ENCODE measurements at regions not wholly inside any gene's neighbourhood (a gene's known extent, or its start where the extent isn't known, plus 50 kb on each side); places are given as distances from the start of the nearest gene placed in this dataset.

GRCh38 chr20:40945189-40945588 is 83.4 kb upstream of the TOP1 start:
- DNase-seq (ENCODE audit: low spot score in 2 of 2), result no peak
- H3K4me3 ChIP-seq, result no peak overlapping the region
- H3K27me3 ChIP-seq, result no peaks in the 10 kb centered on the region
- no peak overlapping the region for H3K27ac ChIP-seq
- TF ChIP-seq, protein P1, sequence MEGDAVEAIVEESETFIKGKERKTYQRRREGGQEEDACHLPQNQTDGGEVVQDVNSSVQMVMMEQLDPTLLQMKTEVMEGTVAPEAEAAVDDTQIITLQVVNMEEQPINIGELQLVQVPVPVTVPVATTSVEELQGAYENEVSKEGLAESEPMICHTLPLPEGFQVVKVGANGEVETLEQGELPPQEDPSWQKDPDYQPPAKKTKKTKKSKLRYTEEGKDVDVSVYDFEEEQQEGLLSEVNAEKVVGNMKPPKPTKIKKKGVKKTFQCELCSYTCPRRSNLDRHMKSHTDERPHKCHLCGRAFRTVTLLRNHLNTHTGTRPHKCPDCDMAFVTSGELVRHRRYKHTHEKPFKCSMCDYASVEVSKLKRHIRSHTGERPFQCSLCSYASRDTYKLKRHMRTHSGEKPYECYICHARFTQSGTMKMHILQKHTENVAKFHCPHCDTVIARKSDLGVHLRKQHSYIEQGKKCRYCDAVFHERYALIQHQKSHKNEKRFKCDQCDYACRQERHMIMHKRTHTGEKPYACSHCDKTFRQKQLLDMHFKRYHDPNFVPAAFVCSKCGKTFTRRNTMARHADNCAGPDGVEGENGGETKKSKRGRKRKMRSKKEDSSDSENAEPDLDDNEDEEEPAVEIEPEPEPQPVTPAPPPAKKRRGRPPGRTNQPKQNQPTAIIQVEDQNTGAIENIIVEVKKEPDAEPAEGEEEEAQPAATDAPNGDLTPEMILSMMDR (IDR thresholded peaks at IDR 0.05), result no peak
- TF ChIP-seq POLR2A (IDR thresholded peaks at IDR 0.05), result no peak
- no peak for TF ChIP-seq POLR2AphosphoS5 (IDR thresholded peaks at IDR 0.05)
- no peaks in the 10 kb centered on the region for H3K9me3 ChIP-seq
- intact Hi-C loops (cut with DNase I; ENCODE audit: low total_unique reads), result no loop called here
- no peaks in the 10 kb centered on the region for H3K36me3 ChIP-seq
- H3K4me1 ChIP-seq, result no peaks in the 10 kb centered on the region

- TF ChIP-seq POLR2AphosphoS5 (IDR thresholded peaks at IDR 0.05) (no peak), POLR2A (IDR thresholded peaks at IDR 0.05) (no peak)
- TF ChIP-seq, protein P1 (IDR thresholded peaks at IDR 0.05), result peak in 2 of 3 donors; percentile 43 to 51
- Histone ChIP-seq H3K4me3 (no peak overlapping the region), H3K36me3 (no peaks in the 10 kb centered on the region), H3K9me3 (no peaks in the 10 kb centered on the region), H3K27me3 (no peaks in the 10 kb centered on the region), H3K27ac (no peak overlapping the region), H3K4me1 (no peaks in the 10 kb centered on the region)
- peak in 1 of 2 donors; percentile 60 for DNase-seq (ENCODE audit: low spot score in 2 of 2)
- intact Hi-C loops (cut with DNase I; ENCODE audit: low total_unique reads), result no loop called here
These were observed 82.7 kb upstream of the TOP1 start for GRCh38 chr20:40945754-40946450.

GRCh38 chr20:40946451-40946850 is 82.2 kb upstream of the TOP1 start:
- H3K9me3 ChIP-seq, result no peaks in the 10 kb centered on the region
- H3K27ac ChIP-seq, result no peak overlapping the region
- H3K4me3 ChIP-seq, result no peak overlapping the region
- TF ChIP-seq POLR2AphosphoS5 (IDR thresholded peaks at IDR 0.05) (no peak), POLR2A (IDR thresholded peaks at IDR 0.05) (no peak)
- TF ChIP-seq, protein P1 (IDR thresholded peaks at IDR 0.05), result no peak
- intact Hi-C loops (cut with DNase I; ENCODE audit: low total_unique reads), result no loop called here
- no peaks in the 10 kb centered on the region for H3K4me1 ChIP-seq
- no peak for DNase-seq (ENCODE audit: low spot score in 2 of 2)
- no peaks in the 10 kb centered on the region for H3K27me3 ChIP-seq
- no peaks in the 10 kb centered on the region for H3K36me3 ChIP-seq

DNA sequence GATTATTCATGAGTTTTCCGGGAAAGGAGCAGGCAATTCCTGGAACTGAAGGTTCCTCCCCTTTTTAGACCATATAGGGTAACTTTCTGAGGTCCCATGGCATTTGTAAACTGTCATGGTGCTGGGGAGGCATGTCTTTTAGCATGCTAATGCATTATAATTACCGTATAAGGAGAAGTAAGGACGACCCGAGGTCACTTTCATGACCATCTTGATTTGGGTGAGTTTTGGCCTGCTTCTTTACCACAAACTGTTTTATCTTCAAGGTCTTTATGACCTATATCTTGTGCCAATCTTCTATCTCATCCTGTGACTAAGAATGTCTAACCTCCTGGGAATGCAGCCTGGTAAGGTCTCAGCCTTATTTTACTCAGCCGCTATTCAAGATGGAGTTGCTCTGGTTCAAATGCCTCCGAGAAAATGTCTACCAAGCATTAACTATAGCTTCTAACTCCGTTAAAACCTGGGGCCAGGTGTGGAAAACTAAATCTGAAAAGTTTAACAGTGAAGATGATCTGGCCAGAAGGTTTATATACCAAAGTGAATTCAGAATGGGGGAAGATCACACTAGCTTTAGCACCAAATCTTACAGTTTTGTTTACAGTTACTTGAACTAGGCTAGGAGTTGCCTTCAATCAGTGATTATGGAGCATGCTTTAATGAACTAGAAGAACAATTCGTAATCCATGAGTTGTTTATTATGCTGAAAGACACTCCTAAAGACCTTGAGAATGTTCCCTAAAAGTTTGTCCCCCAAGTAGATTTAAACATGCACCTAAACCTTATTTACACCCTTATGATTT is 80.0 kb upstream of the TOP1 start:
- no peaks in the 10 kb centered on the region for H3K36me3 ChIP-seq
- TF ChIP-seq POLR2A (IDR thresholded peaks at IDR 0.05) (no peak), POLR2AphosphoS5 (IDR thresholded peaks at IDR 0.05) (no peak)
- TF ChIP-seq, protein P1 (IDR thresholded peaks at IDR 0.05), result no peak
- H3K27ac ChIP-seq, result no peak overlapping the region
- no peaks in the 10 kb centered on the region for H3K4me1 ChIP-seq
- no peaks in the 10 kb centered on the region for H3K9me3 ChIP-seq
- intact Hi-C loops (cut with DNase I; ENCODE audit: low total_unique reads), result no loop called here
- DNase-seq (ENCODE audit: low spot score in 2 of 2), result no peak
- no peaks in the 10 kb centered on the region for H3K27me3 ChIP-seq
- no peak overlapping the region for H3K4me3 ChIP-seq

- DNase-seq (ENCODE audit: low spot score in 2 of 2), result no peak
- H3K9me3 ChIP-seq, result no peaks in the 10 kb centered on the region
- no peaks in the 10 kb centered on the region for H3K36me3 ChIP-seq
- H3K27me3 ChIP-seq, result no peaks in the 10 kb centered on the region
- no peak overlapping the region for H3K27ac ChIP-seq
- H3K4me3 ChIP-seq, result no peak overlapping the region
- intact Hi-C loops (cut with DNase I; ENCODE audit: low total_unique reads), result no loop called here
- H3K4me1 ChIP-seq, result no peaks in the 10 kb centered on the region
- TF ChIP-seq, protein P1 (IDR thresholded peaks at IDR 0.05), result no peak
- no peak for TF ChIP-seq POLR2A (IDR thresholded peaks at IDR 0.05)
- no peak for TF ChIP-seq POLR2AphosphoS5 (IDR thresholded peaks at IDR 0.05)
These were observed 79.3 kb upstream of the TOP1 start for GRCh38 chr20:40949346-40949745.

Measured in breast epithelium (tissue), 4 donors.